MM.1S (cell line): ENCODE measurements at regions not wholly inside any gene's neighbourhood (a gene's known extent, or its start where the extent isn't known, plus 50 kb on each side); places are given as distances from the start of the nearest gene placed in this dataset.

Experiments
- DNase-seq: peaks from one replicate; pipeline ENCODE4 v3.0.0-alpha.2; 2015
- H2AFZ ChIP-seq: fragments of 300-600 bp; sonication (generic); 2 replicates; pipeline ENCODE4 v1.6.0; 2016; ENCODE audit warnings: antibody characterized with exemption, low read length
- H3F3A ChIP-seq: fragments of 300-600 bp; sonication (generic); 2 replicates; pipeline ENCODE4 v1.6.1; 2016; ENCODE audit warnings: mild to moderate bottlenecking, antibody characterized with exemption, low read length, moderate library complexity, mixed read lengths; ENCODE audit not compliant: insufficient read depth
- H3K27ac ChIP-seq: fragments of 300-600 bp; sonication (generic); 2 replicates; pipeline ENCODE4 v1.5.1; 2016; ENCODE audit warnings: mild to moderate bottlenecking, low read length
- H3K27me3 ChIP-seq: fragments of 300-600 bp; sonication (generic); replicated peaks from 2 replicates; pipeline ENCODE4 v1.6.0; 2016; ENCODE audit warnings: low read length; ENCODE audit not compliant: insufficient read depth
- H3K36me3 ChIP-seq: fragments of 300-600 bp; sonication (generic); replicated peaks from 2 replicates; pipeline ENCODE4 v1.6.1; 2016; ENCODE audit warnings: mild to moderate bottlenecking, low read length, mixed read lengths; ENCODE audit not compliant: insufficient read depth
- H3K4me1 ChIP-seq: fragments of 300-600 bp; sonication (generic); 2 replicates; pipeline ENCODE4 v1.6.1; 2016; ENCODE audit warnings: low read length, mixed read lengths
- H3K4me2 ChIP-seq: fragments of 300-600 bp; sonication (generic); 2 replicates; pipeline ENCODE4 v1.6.0; 2016; ENCODE audit warnings: low read depth, low read length
- H3K4me3 ChIP-seq: fragments of 300-600 bp; sonication (generic); 2 replicates; pipeline ENCODE4 v1.5.1; 2016; ENCODE audit warnings: low read length, mixed read lengths
- H3K79me2 ChIP-seq: fragments of 300-600 bp; sonication (generic); 2 replicates; pipeline ENCODE4 v1.6.1; 2016; ENCODE audit warnings: mixed run types, low read length, mixed read lengths
- H3K9ac ChIP-seq: fragments of 300-600 bp; sonication (generic); 2 replicates; pipeline ENCODE4 v1.6.1; 2016; ENCODE audit warnings: low read length, mixed read lengths
- H3K9me2 ChIP-seq: fragments of 300-600 bp; sonication (generic); replicated peaks from 2 replicates; pipeline ENCODE4 v1.6.1; 2016; ENCODE audit warnings: mild to moderate bottlenecking, low read length, mixed read lengths; ENCODE audit not compliant: insufficient read depth
- H3K9me3 ChIP-seq: fragments of 300-600 bp; sonication (generic); replicated peaks from 2 replicates; pipeline ENCODE4 v1.6.1; 2016; ENCODE audit warnings: mild to moderate bottlenecking, low read length, mixed read lengths; ENCODE audit not compliant: insufficient read depth
- H4K20me1 ChIP-seq: fragments of 300-600 bp; sonication (generic); 2 replicates; pipeline ENCODE4 v1.6.1; 2016; ENCODE audit warnings: mild to moderate bottlenecking, low read length, moderate library complexity, mixed read lengths; ENCODE audit not compliant: insufficient read depth
- EZH2 ChIP-seq: fragments of 300-600 bp; sonication (generic); optimal IDR thresholded peaks from 2 replicates; pipeline ENCODE3; 2017; ENCODE audit warnings: low read depth, mild to moderate bottlenecking, antibody characterized with exemption, low read length, mixed read lengths
- EZH2phosphoT487 ChIP-seq: fragments of 300-600 bp; sonication (generic); IDR thresholded peaks from 2 replicates; pipeline ENCODE4 v1.6.1; 2018; ENCODE audit warnings: antibody characterized with exemption, low read length
- TF ChIP-seq, protein P1 (sequence below): fragments of 300-600 bp; sonication (generic); IDR thresholded peaks from 2 replicates; pipeline ENCODE4 v1.5.1; 2016; ENCODE audit warnings: antibody characterized with exemption, low read length, mixed read lengths

DNA sequence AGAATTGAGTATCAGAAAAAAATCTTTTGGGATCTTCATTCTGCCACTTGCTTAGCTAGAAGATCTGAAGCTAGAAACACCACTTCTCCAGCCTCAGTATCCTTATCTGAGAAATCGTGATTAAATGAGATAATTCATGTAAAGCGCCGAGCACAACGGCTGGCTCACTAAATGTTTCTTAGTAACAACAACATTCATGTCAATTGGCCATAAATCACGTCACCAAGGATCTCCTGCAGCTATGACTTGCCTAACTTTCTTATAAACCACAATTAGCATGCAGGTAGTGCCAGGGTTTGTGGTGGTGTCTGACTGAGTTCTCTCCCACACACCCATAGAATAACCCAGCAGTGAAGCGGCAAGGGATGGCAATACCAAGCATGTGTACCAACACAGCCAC lies 501.3 kb downstream of the EFNB2 start:
- Histone ChIP-seq H3K9ac (no peak overlapping the region), H3K27ac (no peak overlapping the region), H3K36me3 (no peaks in the 10 kb centered on the region), H3K4me3 (no peak overlapping the region), H4K20me1 (no peaks in the 10 kb centered on the region), H3K79me2 (no peaks in the 10 kb centered on the region), H3F3A (no peaks in the 10 kb centered on the region), H3K9me3 (no peaks in the 10 kb centered on the region), H3K4me1 (no peaks in the 10 kb centered on the region), H3K4me2 (no peak overlapping the region), H2AFZ (no peak overlapping the region), H3K27me3 (no peaks in the 10 kb centered on the region), H3K9me2 (no peaks in the 10 kb centered on the region)
- no peak for DNase-seq
- no peak for TF ChIP-seq EZH2
- TF ChIP-seq, protein P1, sequence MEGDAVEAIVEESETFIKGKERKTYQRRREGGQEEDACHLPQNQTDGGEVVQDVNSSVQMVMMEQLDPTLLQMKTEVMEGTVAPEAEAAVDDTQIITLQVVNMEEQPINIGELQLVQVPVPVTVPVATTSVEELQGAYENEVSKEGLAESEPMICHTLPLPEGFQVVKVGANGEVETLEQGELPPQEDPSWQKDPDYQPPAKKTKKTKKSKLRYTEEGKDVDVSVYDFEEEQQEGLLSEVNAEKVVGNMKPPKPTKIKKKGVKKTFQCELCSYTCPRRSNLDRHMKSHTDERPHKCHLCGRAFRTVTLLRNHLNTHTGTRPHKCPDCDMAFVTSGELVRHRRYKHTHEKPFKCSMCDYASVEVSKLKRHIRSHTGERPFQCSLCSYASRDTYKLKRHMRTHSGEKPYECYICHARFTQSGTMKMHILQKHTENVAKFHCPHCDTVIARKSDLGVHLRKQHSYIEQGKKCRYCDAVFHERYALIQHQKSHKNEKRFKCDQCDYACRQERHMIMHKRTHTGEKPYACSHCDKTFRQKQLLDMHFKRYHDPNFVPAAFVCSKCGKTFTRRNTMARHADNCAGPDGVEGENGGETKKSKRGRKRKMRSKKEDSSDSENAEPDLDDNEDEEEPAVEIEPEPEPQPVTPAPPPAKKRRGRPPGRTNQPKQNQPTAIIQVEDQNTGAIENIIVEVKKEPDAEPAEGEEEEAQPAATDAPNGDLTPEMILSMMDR, result no peak
- no peak for TF ChIP-seq EZH2phosphoT487

DNA sequence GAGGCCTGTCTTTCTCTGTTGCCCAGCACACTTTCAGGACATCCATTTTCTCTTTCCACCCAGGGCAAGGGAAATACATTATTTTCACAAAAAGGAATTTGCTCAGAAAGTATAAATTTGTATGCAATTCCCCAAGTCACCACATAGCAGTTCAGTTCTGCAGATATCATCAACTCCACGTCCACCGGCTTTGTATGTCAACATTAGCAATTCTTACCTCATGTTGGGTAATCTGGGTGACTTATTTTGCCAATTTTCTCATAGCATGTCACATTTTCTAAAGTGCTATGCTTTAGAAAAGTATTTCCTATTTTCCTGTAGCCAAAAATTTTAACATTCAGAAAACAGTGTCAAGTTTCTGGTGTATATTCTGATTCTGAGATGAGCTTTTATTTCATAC lies 501.8 kb downstream of the EFNB2 start:
- no peak for TF ChIP-seq EZH2phosphoT487
- TF ChIP-seq, protein P1, result no peak
- TF ChIP-seq EZH2, result no peak
- no peaks in the 10 kb centered on the region for H3K9me3 ChIP-seq
- H3K4me3 ChIP-seq, result no peak overlapping the region
- DNase-seq, result no peak
- no peaks in the 10 kb centered on the region for H3K36me3 ChIP-seq
- H3F3A ChIP-seq, result no peaks in the 10 kb centered on the region
- no peak overlapping the region for H3K27ac ChIP-seq
- H4K20me1 ChIP-seq, result no peaks in the 10 kb centered on the region
- no peak overlapping the region for H2AFZ ChIP-seq
- no peak overlapping the region for H3K9ac ChIP-seq
- H3K79me2 ChIP-seq, result no peaks in the 10 kb centered on the region
- no peaks in the 10 kb centered on the region for H3K4me1 ChIP-seq
- H3K9me2 ChIP-seq, result no peaks in the 10 kb centered on the region
- H3K27me3 ChIP-seq, result no peaks in the 10 kb centered on the region
- no peak overlapping the region for H3K4me2 ChIP-seq

DNA sequence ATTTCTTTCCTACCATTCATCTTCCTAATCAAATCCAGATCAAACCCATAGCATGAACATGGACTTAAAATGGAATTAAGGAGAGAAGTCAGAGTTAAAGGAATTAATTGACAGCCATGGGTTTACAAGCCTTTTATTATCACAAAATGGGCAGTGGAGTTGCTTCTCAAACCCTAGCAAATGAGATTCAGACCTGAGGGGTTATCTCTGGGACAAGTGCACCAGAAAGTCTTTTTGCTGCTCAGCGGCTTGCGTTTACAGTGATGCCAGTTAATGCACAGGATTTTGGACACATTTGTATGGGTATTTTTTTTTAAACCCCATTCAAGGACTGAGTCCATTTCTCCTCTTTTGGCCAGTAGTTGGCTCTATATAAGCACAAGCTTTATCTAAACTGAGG lies 503.0 kb downstream of the EFNB2 start:
- H3K4me3 ChIP-seq, result no peak overlapping the region
- TF ChIP-seq, protein P1, result no peak
- TF ChIP-seq EZH2phosphoT487 (no peak), EZH2 (no peak)
- H3K9ac ChIP-seq, result no peak overlapping the region
- no peak for DNase-seq
- no peak overlapping the region for H2AFZ ChIP-seq
- H3F3A ChIP-seq, result no peaks in the 10 kb centered on the region
- H4K20me1 ChIP-seq, result no peaks in the 10 kb centered on the region
- no peaks in the 10 kb centered on the region for H3K9me3 ChIP-seq
- no peaks in the 10 kb centered on the region for H3K27me3 ChIP-seq
- no peak overlapping the region for H3K27ac ChIP-seq
- H3K36me3 ChIP-seq, result no peaks in the 10 kb centered on the region
- no peaks in the 10 kb centered on the region for H3K79me2 ChIP-seq
- H3K9me2 ChIP-seq, result no peaks in the 10 kb centered on the region
- H3K4me2 ChIP-seq, result no peak overlapping the region
- no peaks in the 10 kb centered on the region for H3K4me1 ChIP-seq
